ENCODE measurements at regions not wholly inside any gene's neighbourhood (a gene's known extent, or its start where the extent isn't known, plus 50 kb on each side); places are given as distances from the start of the nearest gene placed in this dataset.
"Not testable (repeated sequence)": the region's sequence is repeated elsewhere in the genome, so short reads cannot be mapped to it uniquely, and the experiment has no call there.

- Histone ChIP-seq H3K9ac (ENCODE audit: low read depth in 1 of 2, low read length in 2 of 2) (no peak overlapping the region), H3K27me3 (ENCODE audit: control insufficient read depth in 4 of 4, insufficient read depth in 4 of 4, low read length in 3 of 4) (no peaks in the 10 kb centered on the region), H3K4me1 (ENCODE audit: control insufficient read depth in 4 of 4, insufficient read depth in 4 of 4, low read length in 3 of 4) (no peaks in the 10 kb centered on the region), H3K36me3 (ENCODE audit: control insufficient read depth in 4 of 4, insufficient read depth in 3 of 4, low read depth in 1 of 4, low read length in 3 of 4) (no peaks in the 10 kb centered on the region), H3K4me3 (ENCODE audit: low read depth in 1 of 3, low read length in 3 of 3) (no peak overlapping the region), H3K27ac (ENCODE audit: low read depth in 1 of 2, low read length in 2 of 2) (no peak overlapping the region), H3K9me3 (ENCODE audit: control insufficient read depth in 4 of 4, low read length in 3 of 4) (no peaks in the 10 kb centered on the region)
- DNase-seq (ENCODE audit: low spot score): no peak
- 50% methylated on average over 3 of the region's 3 CpGs for WGBS
- no peak for TF ChIP-seq JUND (IDR thresholded peaks at IDR 0.05)
- peak in 1 of 2 donors; percentile 43 for TF ChIP-seq HNF4A (conservative IDR thresholded peaks at IDR 0.05)
- TF ChIP-seq MAX (IDR thresholded peaks at IDR 0.05): peak; percentile 69
- no peak for TF ChIP-seq TAF1 (conservative IDR thresholded peaks at IDR 0.05)
- no peak for TF ChIP-seq ATF3 (IDR thresholded peaks at IDR 0.05)
- no peak for TF ChIP-seq RAD21 (IDR thresholded peaks at IDR 0.05)
- TF ChIP-seq ZBTB33 (IDR thresholded peaks at IDR 0.05): no peak
- no peak for TF ChIP-seq FOXA2 (IDR thresholded peaks at IDR 0.05)
These were observed 153.8 kb downstream of the SPATA18 start for GRCh38 chr4:52204921-52205320.

GRCh38 chr4:52207146-52207545 is 156.0 kb downstream of the SPATA18 start:
- H3K36me3 ChIP-seq (ENCODE audit: control insufficient read depth in 4 of 4, insufficient read depth in 3 of 4, low read depth in 1 of 4, low read length in 3 of 4); H3K27ac ChIP-seq (ENCODE audit: low read depth in 1 of 2, low read length in 2 of 2); H3K4me3 ChIP-seq (ENCODE audit: low read depth in 1 of 3, low read length in 3 of 3); H3K9me3 ChIP-seq (ENCODE audit: control insufficient read depth in 4 of 4, low read length in 3 of 4); H3K9ac ChIP-seq (ENCODE audit: low read depth in 1 of 2, low read length in 2 of 2); DNase-seq (ENCODE audit: low spot score); H3K27me3 ChIP-seq (ENCODE audit: control insufficient read depth in 4 of 4, insufficient read depth in 4 of 4, low read length in 3 of 4); H3K4me1 ChIP-seq (ENCODE audit: control insufficient read depth in 4 of 4, insufficient read depth in 4 of 4, low read length in 3 of 4): not testable (repeated sequence)
- WGBS: 92% methylated on average over 4 of the region's 4 CpGs

GRCh38 chr4:52212702-52213101 is 161.6 kb downstream of the SPATA18 start:
- WGBS: 79% methylated on average over 3 of the region's 3 CpGs
- Histone ChIP-seq H3K9ac (ENCODE audit: low read depth in 1 of 2, low read length in 2 of 2) (no peak overlapping the region), H3K36me3 (ENCODE audit: control insufficient read depth in 4 of 4, insufficient read depth in 3 of 4, low read depth in 1 of 4, low read length in 3 of 4) (no peaks in the 10 kb centered on the region), H3K4me3 (ENCODE audit: low read depth in 1 of 3, low read length in 3 of 3) (no peak overlapping the region), H3K27ac (ENCODE audit: low read depth in 1 of 2, low read length in 2 of 2) (no peak overlapping the region), H3K4me1 (ENCODE audit: control insufficient read depth in 4 of 4, insufficient read depth in 4 of 4, low read length in 3 of 4) (no peaks in the 10 kb centered on the region), H3K27me3 (ENCODE audit: control insufficient read depth in 4 of 4, insufficient read depth in 4 of 4, low read length in 3 of 4) (no peaks in the 10 kb centered on the region), H3K9me3 (ENCODE audit: control insufficient read depth in 4 of 4, low read length in 3 of 4) (no peaks in the 10 kb centered on the region)
- DNase-seq (ENCODE audit: low spot score): no peak
- no peak for TF ChIP-seq ATF3 (IDR thresholded peaks at IDR 0.05)
- TF ChIP-seq RXRA (IDR thresholded peaks at IDR 0.05): no peak
- no peak for TF ChIP-seq RAD21 (IDR thresholded peaks at IDR 0.05)
- TF ChIP-seq TAF1 (conservative IDR thresholded peaks at IDR 0.05): no peak
- no peak for TF ChIP-seq MAX (IDR thresholded peaks at IDR 0.05)
- TF ChIP-seq EGR1 (IDR thresholded peaks at IDR 0.05; ENCODE audit: low read depth in 2 of 2): no peak

GRCh38 chr4:52231526-52231925 is 180.4 kb downstream of the SPATA18 start:
- DNase-seq (ENCODE audit: low spot score): no peak
- no peak overlapping the region for H3K27ac ChIP-seq (ENCODE audit: low read depth in 1 of 2, low read length in 2 of 2)
- H3K27me3 ChIP-seq (ENCODE audit: control insufficient read depth in 4 of 4, insufficient read depth in 4 of 4, low read length in 3 of 4): no peaks in the 10 kb centered on the region
- H3K9me3 ChIP-seq (ENCODE audit: control insufficient read depth in 4 of 4, low read length in 3 of 4): no peaks in the 10 kb centered on the region
- no peak overlapping the region for H3K4me3 ChIP-seq (ENCODE audit: low read depth in 1 of 3, low read length in 3 of 3)
- H3K36me3 ChIP-seq (ENCODE audit: control insufficient read depth in 4 of 4, insufficient read depth in 3 of 4, low read depth in 1 of 4, low read length in 3 of 4): no peaks in the 10 kb centered on the region
- WGBS: 62% methylated on average over 3 of the region's 3 CpGs
- H3K9ac ChIP-seq (ENCODE audit: low read depth in 1 of 2, low read length in 2 of 2): no peak overlapping the region
- peaks cover 0 to 3% (median 3%) of the 10 kb centered on the region in 4 donors for H3K4me1 ChIP-seq (ENCODE audit: control insufficient read depth in 4 of 4, insufficient read depth in 4 of 4, low read length in 3 of 4)
- no peak for TF ChIP-seq TAF1 (conservative IDR thresholded peaks at IDR 0.05)
- no peak for TF ChIP-seq FOXA1 (IDR thresholded peaks at IDR 0.05)
- no peak for TF ChIP-seq ZBTB33 (IDR thresholded peaks at IDR 0.05)

Measured in liver (tissue), 7 donors.